SK-N-SH (cell line): ENCODE measurements at regions not wholly inside any gene's neighbourhood (a gene's known extent, or its start where the extent isn't known, plus 50 kb on each side); places are given as distances from the start of the nearest gene placed in this dataset.

Source experiments
- CTCF ChIA-PET: fragments of 300-600, 350-600 bp; formaldehyde crosslinking; extraction: SDS; loops from one replicate; lab custom pipeline; 2021; lab: Yijun Ruan, JAX
- POLR2A ChIA-PET: fragments of 350-600 bp; sonication (Branson Sonifier 250); formaldehyde crosslinking; extraction: SDS; loops from one replicate; lab custom pipeline; 2020; ENCODE audit warnings: antibody characterized with exemption, inconsistent platforms; lab: Yijun Ruan, JAX
- DNase-seq: peaks from one replicate; pipeline ENCODE4 v3.0.0; 2012
- H2AFZ ChIP-seq: fragments of 200-600 bp; sonication (generic); 2 replicates; pipeline ENCODE4 v1.8.1; 2016; ENCODE audit warnings: antibody characterized with exemption, mild to moderate bottlenecking, low read depth
- H3F3A ChIP-seq: fragments of 200-600 bp; sonication (generic); replicated peaks from 2 replicates; pipeline ENCODE3; 2016; ENCODE audit warnings: antibody characterized with exemption, mild to moderate bottlenecking; ENCODE audit not compliant: insufficient read depth
- H3K27ac ChIP-seq, 2 experiments: fragments of 200-500 bp in 1 of 2; fragments of 200-600 bp in 1 of 2; sonication (Bioruptor generic) in 1 of 2; sonication (generic), shearing (Covaris generic) in 1 of 2; 2 replicates each; pipeline versions ENCODE4 v1.5.1 to v1.6.1; 2014 to 2016; ENCODE audit warnings: low read depth in 2 of 2, inconsistent platforms in 1 of 2, low read length in 1 of 2, mild to moderate bottlenecking in 1 of 2, mixed read lengths in 1 of 2
- H3K27me3 ChIP-seq: fragments of 200-600 bp; sonication (generic), shearing (Covaris generic); 2 replicates; pipeline ENCODE4 v1.6.1; 2016; ENCODE audit warnings: mixed run types; ENCODE audit not compliant: insufficient read depth
- H3K36me3 ChIP-seq, 2 experiments: fragments of 200-500 bp in 1 of 2; fragments of 200-600 bp in 1 of 2; sonication (Bioruptor generic) in 1 of 2; sonication (generic) in 1 of 2; replicated peaks in 1 of 2; 2 replicates each; pipeline versions ENCODE3 to v1.5.1; 2014 to 2016; ENCODE audit warnings: low read length in 1 of 2, mild to moderate bottlenecking in 1 of 2; ENCODE audit not compliant: insufficient read depth in 2 of 2, control insufficient read depth in 1 of 2
- H3K4me1 ChIP-seq, 2 experiments: fragments of 200-500 bp in 1 of 2; fragments of 200-600 bp in 1 of 2; sonication (Bioruptor generic) in 1 of 2; sonication (generic), shearing (Covaris generic) in 1 of 2; 2 replicates each; pipeline versions ENCODE4 v1.5.1 to v1.6.1; 2014 to 2016; ENCODE audit warnings: low read depth in 1 of 2, low read length in 1 of 2, mixed run types in 1 of 2; ENCODE audit not compliant: insufficient read depth in 2 of 2, control insufficient read depth in 1 of 2
- H3K4me2 ChIP-seq: fragments of 200-600 bp; sonication (generic), shearing (Covaris generic); 2 replicates; pipeline ENCODE4 v1.6.1; 2017; ENCODE audit warnings: mixed run types
- H3K4me3 ChIP-seq, 2 experiments: fragments of 200-500 bp in 1 of 2; fragments of 200-600 bp in 1 of 2; sonication (Bioruptor generic) in 1 of 2; sonication (generic), shearing (Covaris generic) in 1 of 2; 2 replicates each; pipeline versions ENCODE4 v1.5.1 to v1.8.1; 2014 to 2016; ENCODE audit warnings: low read depth in 2 of 2, inconsistent platforms in 1 of 2, low read length in 1 of 2, mild to moderate bottlenecking in 1 of 2, mixed read lengths in 1 of 2, moderate library complexity in 1 of 2
- H3K79me2 ChIP-seq: fragments of 200-600 bp; sonication (generic); 2 replicates; pipeline ENCODE4 v1.8.1; 2017; ENCODE audit warnings: mild to moderate bottlenecking; ENCODE audit not compliant: insufficient read depth
- H3K9ac ChIP-seq: fragments of 200-600 bp; sonication (generic); 2 replicates; pipeline ENCODE4 v1.6.1; 2017; ENCODE audit warnings: mixed run types
- H3K9me2 ChIP-seq: fragments of 200-600 bp; sonication (generic); 2 replicates; pipeline ENCODE4 v1.6.1; 2017; ENCODE audit warnings: mixed run types
- H3K9me3 ChIP-seq: fragments of 200-600 bp; sonication (generic); 2 replicates; pipeline ENCODE4 v1.6.1; 2017; ENCODE audit warnings: mixed run types, mild to moderate bottlenecking, moderate library complexity
- H4K20me1 ChIP-seq: fragments of 200-600 bp; sonication (generic); 2 replicates; pipeline ENCODE4 v1.6.1; 2017; ENCODE audit warnings: mild to moderate bottlenecking, mixed run types; ENCODE audit not compliant: insufficient read depth
- ELF1 ChIP-seq: IDR thresholded peaks from 2 replicates; pipeline ENCODE4 v1.4.0; 2012
- EP300 ChIP-seq, 2 experiments: IDR thresholded peaks; 2 replicates each; pipeline versions ENCODE4 v1.4.0 to v1.6.1; 2012; ENCODE audit warnings: borderline replicate concordance in 1 of 2, low read depth in 1 of 2, low read length in 1 of 2
- EZH2phosphoT487 ChIP-seq: fragments of 200-600 bp; sonication (generic); IDR thresholded peaks from 2 replicates; pipeline ENCODE4 v1.6.1; 2017; ENCODE audit warnings: low read depth, mixed run types, mild to moderate bottlenecking, antibody characterized with exemption, moderate library complexity, borderline replicate concordance
- FOSL2 ChIP-seq: IDR thresholded peaks from 2 replicates; pipeline ENCODE4 v1.4.0; 2012; ENCODE audit warnings: low read depth, mild to moderate bottlenecking, moderate library complexity, borderline replicate concordance
- FOXJ3 ChIP-seq: sonication (generic); formaldehyde crosslinking; IDR thresholded peaks from 2 replicates; pipeline ENCODE4 v1.5.1; 2020; ENCODE audit warnings: mild to moderate bottlenecking, missing genetic modification reagents
- FOXM1 ChIP-seq: IDR thresholded peaks from 2 replicates; pipeline ENCODE4 v1.4.0; 2012; ENCODE audit warnings: low read depth, mild to moderate bottlenecking
- GATA2 ChIP-seq: sonication (generic); formaldehyde crosslinking; IDR thresholded peaks from 2 replicates; pipeline ENCODE4 v1.5.0; 2020; ENCODE audit warnings: mild to moderate bottlenecking, missing genetic modification reagents
- MXI1 ChIP-seq: IDR thresholded peaks from 2 replicates; pipeline ENCODE4 v1.6.1; 2012; ENCODE audit warnings: mild to moderate bottlenecking, low read depth, low read length, improper control_type of control experiment
- NRF1 ChIP-seq: IDR thresholded peaks from 2 replicates; pipeline ENCODE4 v1.6.1; 2012; ENCODE audit warnings: low read depth, mild to moderate bottlenecking, low read length
- PBX3 ChIP-seq: IDR thresholded peaks from 2 replicates; pipeline ENCODE4; 2012
- POLR2AphosphoS5 ChIP-seq: IDR thresholded peaks from 2 replicates; pipeline ENCODE4 v1.6.1; 2012; ENCODE audit warnings: low read depth, low read length
- RAD21 ChIP-seq: IDR thresholded peaks from 2 replicates; pipeline ENCODE4 v1.6.1; 2012; ENCODE audit warnings: mild to moderate bottlenecking, low read length
- TAF1 ChIP-seq: IDR thresholded peaks from 2 replicates; pipeline ENCODE4 v1.6.1; 2012; ENCODE audit warnings: low read depth, mild to moderate bottlenecking, low read length, moderate library complexity, borderline replicate concordance
- YY1 ChIP-seq: IDR thresholded peaks from 2 replicates; pipeline ENCODE4 v1.4.0; 2012; ENCODE audit warnings: low read depth, mild to moderate bottlenecking
- WGBS: methylation state at CpG from one replicate; pipeline ENCODE4 v1.1.6; 2017; ENCODE audit warnings: low lambda C conversion rate; 5-methylcytosine and 5-hydroxymethylcytosine counted together
- TF ChIP-seq, protein P1 (sequence below): IDR thresholded peaks from 2 replicates; pipeline ENCODE4 v1.4.0; 2012; ENCODE audit warnings: low read depth, borderline replicate concordance
- TF ChIP-seq, protein P2 (sequence below): fragments of 150-350 bp; IDR thresholded peaks from 2 replicates; pipeline ENCODE4 v1.6.1; 2017; ENCODE audit warnings: antibody characterized with exemption, low read length, low read depth, borderline replicate concordance
- TF ChIP-seq, protein P3 (sequence below): fragments of 150-350 bp; IDR thresholded peaks from 2 replicates; pipeline ENCODE4 v1.6.1; 2016; ENCODE audit warnings: mild to moderate bottlenecking, low read depth, low read length

DNA sequence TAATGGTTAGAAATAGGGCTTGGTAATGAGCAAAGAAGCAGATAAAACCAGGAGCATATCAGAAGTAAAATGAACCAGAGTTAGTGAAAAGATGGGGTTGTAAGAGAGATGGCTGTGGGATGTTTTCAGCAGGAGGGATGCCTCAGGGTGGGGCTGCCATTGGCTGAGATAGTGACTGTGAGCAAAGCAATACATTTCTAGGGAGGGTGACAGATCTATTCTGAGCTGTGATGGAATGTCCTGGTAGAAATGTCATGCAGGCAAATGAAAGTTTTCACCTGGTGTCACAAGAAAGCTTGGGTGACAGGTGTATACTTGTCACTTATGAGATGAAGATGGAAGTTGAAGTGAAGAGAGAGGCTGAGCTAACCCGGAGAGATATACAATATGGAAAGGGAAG, 435.9 kb downstream of the TNS3 start:
- CTCF ChIA-PET = interaction anchor here (1.4 kb wide), 1 partner anchor 1224 kb away, joined by 4 read pairs; no protein-coding TSS in a partner anchor

GRCh38 chr7:47145186-47145725, 436.7 kb downstream of the TNS3 start:
- no peak overlapping the region for H3K27ac ChIP-seq
- no peak overlapping the region for H2AFZ ChIP-seq
- TF ChIP-seq EZH2phosphoT487 (no peak), FOXM1 (no peak), EP300 (IDR thresholded peaks at IDR 0.05; ENCODE audit: borderline replicate concordance in 1 of 2, low read depth in 1 of 2, low read length in 1 of 2) (no peak), RAD21 (no peak), FOXJ3 (CRISPR knock-in tag) (no peak), YY1 (no peak), TAF1 (no peak), GATA2 (CRISPR knock-in tag) (no peak), NRF1 (no peak), MXI1 (no peak), POLR2AphosphoS5 (no peak), PBX3 (no peak)
- TF ChIP-seq, protein P1, sequence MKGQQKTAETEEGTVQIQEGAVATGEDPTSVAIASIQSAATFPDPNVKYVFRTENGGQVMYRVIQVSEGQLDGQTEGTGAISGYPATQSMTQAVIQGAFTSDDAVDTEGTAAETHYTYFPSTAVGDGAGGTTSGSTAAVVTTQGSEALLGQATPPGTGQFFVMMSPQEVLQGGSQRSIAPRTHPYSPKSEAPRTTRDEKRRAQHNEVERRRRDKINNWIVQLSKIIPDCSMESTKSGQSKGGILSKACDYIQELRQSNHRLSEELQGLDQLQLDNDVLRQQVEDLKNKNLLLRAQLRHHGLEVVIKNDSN = no peak
- TF ChIP-seq, protein P2, sequence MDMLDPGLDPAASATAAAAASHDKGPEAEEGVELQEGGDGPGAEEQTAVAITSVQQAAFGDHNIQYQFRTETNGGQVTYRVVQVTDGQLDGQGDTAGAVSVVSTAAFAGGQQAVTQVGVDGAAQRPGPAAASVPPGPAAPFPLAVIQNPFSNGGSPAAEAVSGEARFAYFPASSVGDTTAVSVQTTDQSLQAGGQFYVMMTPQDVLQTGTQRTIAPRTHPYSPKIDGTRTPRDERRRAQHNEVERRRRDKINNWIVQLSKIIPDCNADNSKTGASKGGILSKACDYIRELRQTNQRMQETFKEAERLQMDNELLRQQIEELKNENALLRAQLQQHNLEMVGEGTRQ = no peak
- TF ChIP-seq, protein P3, sequence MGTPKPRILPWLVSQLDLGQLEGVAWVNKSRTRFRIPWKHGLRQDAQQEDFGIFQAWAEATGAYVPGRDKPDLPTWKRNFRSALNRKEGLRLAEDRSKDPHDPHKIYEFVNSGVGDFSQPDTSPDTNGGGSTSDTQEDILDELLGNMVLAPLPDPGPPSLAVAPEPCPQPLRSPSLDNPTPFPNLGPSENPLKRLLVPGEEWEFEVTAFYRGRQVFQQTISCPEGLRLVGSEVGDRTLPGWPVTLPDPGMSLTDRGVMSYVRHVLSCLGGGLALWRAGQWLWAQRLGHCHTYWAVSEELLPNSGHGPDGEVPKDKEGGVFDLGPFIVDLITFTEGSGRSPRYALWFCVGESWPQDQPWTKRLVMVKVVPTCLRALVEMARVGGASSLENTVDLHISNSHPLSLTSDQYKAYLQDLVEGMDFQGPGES = no peak
- no peak overlapping the region for H3K9ac ChIP-seq
- POLR2A ChIA-PET = interaction anchor here (0.6 kb wide), 1 partner anchor 710 kb away, joined by 4 read pairs; no protein-coding TSS in a partner anchor
- no peaks in the 10 kb centered on the region for H4K20me1 ChIP-seq
- H3K27me3 ChIP-seq = no peaks in the 10 kb centered on the region
- no peak overlapping the region for H3K4me3 ChIP-seq
- H3K4me2 ChIP-seq = no peak overlapping the region
- CTCF ChIA-PET = no interaction called here
- H3K9me2 ChIP-seq = no peaks in the 10 kb centered on the region
- no peaks in the 10 kb centered on the region for H3F3A ChIP-seq
- H3K9me3 ChIP-seq = no peaks in the 10 kb centered on the region
- DNase-seq = no peak
- 14% methylated on average over 1 of the region's 1 CpG for WGBS
- no peaks in the 10 kb centered on the region; a peak in 1 of 4 replicates for H3K4me1 ChIP-seq
- H3K79me2 ChIP-seq = no peaks in the 10 kb centered on the region
- no peaks in the 10 kb centered on the region for H3K36me3 ChIP-seq

More for the DNA sequence above, 435.9 kb downstream of the TNS3 start:
- no peaks in the 10 kb centered on the region for H3K9me2 ChIP-seq
- no peak for TF ChIP-seq POLR2AphosphoS5
- TF ChIP-seq ELF1 = no peak
- no peak for TF ChIP-seq FOSL2
- TF ChIP-seq MXI1 = no peak
- TF ChIP-seq, all 33 proteins: peak for 0
- H3K27me3 ChIP-seq = no peaks in the 10 kb centered on the region
- H3K4me1 ChIP-seq = no peaks in the 10 kb centered on the region; a peak in 1 of 4 replicates
- no peaks in the 10 kb centered on the region for H4K20me1 ChIP-seq
- no peak overlapping the region for H3K9ac ChIP-seq
- POLR2A ChIA-PET = no interaction called here
- 2% methylated on average over 1 of the region's 1 CpG for WGBS
- no peak for DNase-seq
- H3K27ac ChIP-seq = no peak overlapping the region
- no peak overlapping the region for H2AFZ ChIP-seq
- H3K9me3 ChIP-seq = no peaks in the 10 kb centered on the region
- H3K36me3 ChIP-seq = no peaks in the 10 kb centered on the region
- no peaks in the 10 kb centered on the region for H3K79me2 ChIP-seq
- no peak overlapping the region for H3K4me2 ChIP-seq
- no peak overlapping the region for H3K4me3 ChIP-seq
- H3F3A ChIP-seq = no peaks in the 10 kb centered on the region
